Activated gamma-delta T cell treated with Interleukin-2 at 50 U/mL for 16 hours (primary cell): ENCODE measurements at regions not wholly inside any gene's neighbourhood (a gene's known extent, or its start where the extent isn't known, plus 50 kb on each side); places are given as distances from the start of the nearest gene placed in this dataset.
"Not testable (repeated sequence)": the region's sequence is repeated elsewhere in the genome, so short reads cannot be mapped to it uniquely, and the experiment has no call there.

Experiments
- DNase-seq: peaks from one replicate; pipeline ENCODE4 v3.0.0-alpha.2; 2020

DNA sequence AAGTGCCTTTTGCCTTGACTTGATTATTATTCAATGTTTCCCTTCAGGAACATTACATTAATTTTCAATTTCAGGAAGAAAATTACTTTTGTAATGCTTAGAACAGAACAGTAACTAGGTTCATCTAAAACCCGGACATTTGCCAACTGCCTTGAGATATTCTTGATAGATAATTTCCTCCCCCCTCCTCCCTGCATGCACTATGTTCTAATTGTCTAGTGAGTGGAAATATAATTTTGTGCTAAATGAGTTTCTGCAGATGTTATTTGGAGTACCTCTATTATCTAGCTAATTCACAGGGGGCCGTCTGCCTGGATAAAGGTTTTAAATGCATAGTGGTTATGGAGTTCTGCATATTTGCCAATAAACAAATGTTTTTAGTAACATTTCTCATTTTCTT, 200.3 kb upstream of the SLC39A10 start:
- DNase-seq: no peak

DNA sequence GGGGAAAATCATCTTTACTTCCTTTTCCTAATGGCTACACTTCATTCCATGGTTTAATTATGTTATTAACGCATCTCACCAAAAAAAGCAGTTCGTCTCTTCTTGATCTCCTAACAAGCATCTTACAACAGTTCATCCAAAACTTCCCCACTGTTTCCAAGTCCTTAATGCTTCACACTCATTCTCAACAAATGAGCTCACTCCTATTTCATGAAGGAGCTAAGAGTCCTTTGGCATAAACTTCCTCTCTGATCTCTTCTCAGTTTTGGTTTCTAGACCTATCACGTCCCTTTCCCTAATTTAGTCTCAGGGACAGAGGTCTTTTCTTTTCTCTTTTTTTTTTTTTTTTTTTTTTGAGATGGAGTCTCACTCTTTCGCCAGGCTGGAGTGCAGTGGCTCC, 205.9 kb upstream of the SLC39A10 start:
- DNase-seq: no peak

DNA sequence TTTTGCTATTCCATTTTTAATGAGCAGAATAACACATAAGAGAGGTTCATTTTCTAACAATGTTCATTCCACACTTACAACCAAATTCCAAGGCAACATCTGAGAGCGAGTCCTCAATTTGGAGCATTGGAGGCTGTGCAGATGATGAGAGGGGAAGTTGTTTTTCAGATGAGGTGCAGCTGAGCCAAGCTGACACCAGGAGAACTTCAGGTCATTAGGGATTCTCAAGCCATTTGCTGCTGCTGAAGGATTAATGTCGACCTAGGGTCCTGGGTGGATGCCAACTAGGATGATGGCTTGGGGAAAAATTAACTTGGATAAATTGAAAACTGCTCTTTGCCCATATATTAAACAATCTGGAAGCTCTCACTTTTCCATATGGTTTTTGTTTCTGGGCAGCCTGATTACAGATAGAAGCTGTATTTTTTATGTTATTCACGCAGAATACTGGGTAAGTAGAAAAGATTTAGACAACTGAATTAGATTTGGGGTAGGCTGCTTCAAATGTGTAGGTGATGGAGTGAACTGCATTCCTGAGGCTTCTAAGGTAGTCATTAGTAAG, 206.4 kb upstream of the SLC39A10 start:
- no peak for DNase-seq

DNA sequence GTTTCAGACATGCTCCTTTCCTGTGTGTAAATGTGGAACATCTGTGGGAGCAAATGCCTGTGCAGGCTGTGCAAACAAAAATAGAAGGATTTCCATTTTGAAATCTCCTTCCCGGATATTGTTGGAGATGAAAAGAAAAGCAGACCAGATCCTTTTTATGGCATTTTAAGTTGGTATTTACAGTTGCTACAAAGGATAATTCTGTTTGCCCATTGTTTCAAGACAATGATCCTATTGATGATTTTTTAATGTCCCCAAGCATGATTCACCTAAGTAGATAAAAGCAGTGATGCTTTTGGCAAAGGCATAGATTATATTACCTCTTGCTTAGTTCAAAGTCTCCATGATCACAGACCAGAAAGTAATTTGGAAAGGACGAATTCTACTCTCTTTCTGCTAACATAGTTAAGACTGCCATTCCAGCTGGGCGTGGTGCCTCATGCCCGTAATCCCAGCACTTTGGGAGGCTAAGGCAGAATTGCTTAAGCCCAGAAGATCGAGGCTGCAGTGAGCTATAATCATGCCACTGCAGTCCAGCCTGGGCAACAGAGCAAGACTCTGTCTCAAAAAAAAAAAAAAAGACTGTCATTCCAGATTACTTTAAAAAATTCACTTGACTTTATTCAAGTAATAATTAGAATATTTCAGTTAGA, 209.6 kb upstream of the SLC39A10 start:
- no peak for DNase-seq

DNA sequence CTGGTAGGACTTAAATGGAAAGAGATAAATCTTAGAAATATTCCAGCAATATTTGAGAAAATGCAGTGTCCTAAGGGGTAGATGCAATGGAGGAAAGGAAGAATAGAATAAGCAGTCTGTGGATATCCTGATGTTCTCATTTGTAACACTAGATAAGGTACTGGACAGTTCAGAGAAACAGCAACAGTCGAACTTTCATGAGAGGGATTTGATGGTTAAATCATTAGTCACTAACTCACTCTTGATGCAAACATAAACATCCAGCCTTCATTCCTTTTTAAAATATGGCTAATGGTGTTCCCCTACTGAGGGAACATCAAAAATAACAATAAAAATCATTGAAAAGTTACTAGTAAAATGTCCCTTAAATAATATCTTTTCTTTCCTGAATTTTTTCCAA, 211.4 kb upstream of the SLC39A10 start:
- DNase-seq: no peak

DNA sequence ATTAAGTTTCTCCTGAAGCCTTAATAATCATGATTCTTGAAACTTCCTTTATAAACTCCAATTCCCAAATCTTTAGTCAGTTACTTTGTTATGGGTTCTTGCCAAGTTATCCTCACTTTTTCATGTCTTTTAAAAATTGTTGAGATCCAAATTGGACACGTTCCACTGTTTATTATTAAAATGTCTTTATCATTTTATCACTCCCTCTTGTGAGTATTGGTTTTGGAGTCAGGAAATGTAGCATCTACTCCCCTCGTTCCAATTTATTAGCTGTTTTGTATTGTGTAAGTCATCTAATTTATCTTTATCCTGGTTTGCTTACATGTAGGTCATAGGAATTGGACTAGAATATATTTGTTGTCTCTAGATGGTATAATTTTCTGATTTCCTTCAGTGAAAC, 213.1 kb upstream of the SLC39A10 start:
- no peak for DNase-seq

DNA sequence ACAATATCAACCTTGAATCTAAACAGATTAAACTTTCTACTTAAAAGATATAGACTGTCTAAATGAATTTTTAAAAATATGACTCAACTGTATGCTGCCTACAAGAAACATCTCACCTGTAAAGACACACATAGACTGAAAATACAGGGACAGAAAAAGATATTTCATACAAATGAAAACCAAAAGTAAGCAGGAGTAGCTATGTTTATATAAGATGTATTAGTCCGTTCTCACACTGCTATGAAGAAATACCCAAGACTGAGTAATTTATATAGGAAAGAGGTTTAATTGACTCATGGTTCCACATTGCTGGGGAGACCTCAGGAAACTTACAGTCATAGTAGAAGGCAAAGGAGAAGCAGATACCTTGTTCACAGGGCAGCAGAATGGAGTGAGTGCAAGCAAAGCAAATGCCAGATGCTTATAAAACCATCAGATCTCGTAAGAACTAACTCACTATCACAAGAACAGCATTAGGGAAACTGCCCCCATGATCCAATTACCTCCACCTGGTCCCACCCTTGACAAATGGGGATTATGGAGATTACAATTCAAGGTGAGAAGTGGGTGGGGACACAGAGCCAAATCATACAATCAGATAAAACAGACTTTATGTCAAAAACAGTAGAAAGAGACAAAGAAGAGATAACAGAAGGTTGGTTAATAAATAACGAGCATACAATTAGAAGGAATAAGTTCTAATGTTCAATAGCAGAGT, 214.4 kb upstream of the SLC39A10 start:
- no peak for DNase-seq

DNA sequence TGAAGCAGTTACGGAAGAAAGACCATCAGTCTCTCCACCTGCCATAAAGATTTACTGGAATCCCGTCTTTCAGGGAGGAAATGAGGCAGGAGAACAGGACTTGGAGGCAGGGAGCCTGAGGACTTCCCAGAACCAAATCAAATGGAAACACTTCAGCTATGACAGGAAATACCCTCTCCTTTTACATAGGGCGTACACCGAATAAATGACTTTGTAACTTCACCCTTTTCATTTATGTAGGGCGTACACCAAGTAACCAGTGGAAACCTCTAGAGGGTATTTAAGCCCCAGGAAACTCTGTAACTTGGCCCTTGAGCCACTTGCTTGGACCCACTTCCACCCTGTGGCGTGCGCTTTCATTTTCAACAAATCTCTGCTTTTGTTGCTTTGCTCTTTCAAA, 218.3 kb upstream of the SLC39A10 start:
- no peak for DNase-seq

DNA sequence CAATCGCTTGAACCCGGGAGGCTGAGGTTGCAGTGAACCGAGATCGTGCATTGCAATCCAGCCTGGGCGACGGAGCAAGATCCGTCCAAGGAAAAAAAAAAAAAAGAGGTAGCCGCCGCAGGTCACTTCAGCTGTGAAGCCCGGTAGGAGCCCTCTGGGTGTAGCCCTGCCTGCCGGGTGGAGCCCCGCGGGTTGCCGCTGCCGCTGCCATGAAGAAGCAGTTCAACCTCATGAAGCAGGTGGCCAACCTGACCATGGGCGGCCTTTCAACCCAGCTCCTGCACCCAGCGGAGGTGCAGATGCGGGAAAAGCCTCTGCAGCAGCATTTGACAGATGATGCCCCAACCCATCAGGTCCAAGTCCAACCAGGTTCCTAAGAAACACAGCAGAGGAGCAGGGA, 219.5 kb upstream of the SLC39A10 start:
- no peak for DNase-seq

DNA sequence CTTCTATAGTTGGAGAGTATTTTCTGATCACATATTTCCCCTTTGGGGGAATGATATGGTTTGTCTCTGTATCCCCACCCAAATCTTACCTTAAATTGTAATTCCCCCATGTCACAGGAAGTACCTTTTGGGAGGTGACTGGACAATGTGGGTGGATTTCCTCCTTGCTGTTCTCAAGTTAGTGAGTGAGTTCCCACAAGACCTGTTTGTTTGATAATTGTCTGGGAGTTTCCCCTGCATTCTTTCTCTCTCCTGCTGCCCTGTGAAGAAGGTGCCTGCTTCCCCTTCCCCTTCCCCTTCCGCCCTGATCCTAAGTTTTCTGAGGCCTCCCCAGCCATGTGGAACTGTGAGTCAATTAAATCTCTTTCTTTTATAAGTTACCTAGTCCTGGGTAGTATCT, 222.7 kb upstream of the SLC39A10 start:
- no peak for DNase-seq

DNA sequence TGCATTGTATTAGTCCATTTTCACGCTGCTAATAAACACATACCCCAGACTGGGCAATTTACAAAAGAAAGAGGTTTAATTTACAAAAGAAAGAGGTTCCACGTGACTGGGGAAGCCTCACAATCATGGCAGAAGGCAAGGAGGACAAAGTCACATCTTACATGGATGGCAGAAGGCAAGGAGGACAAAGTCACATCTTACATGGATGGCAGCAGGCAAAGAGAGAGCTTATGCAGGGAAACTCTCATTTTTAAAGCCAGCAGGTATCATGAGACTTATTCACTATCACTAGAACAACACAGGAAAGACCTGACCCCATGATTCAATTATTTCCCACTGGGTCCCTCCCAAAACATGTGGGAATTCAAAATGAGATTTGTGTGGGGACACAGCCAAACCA, 223.3 kb upstream of the SLC39A10 start:
- DNase-seq: not testable (repeated sequence)

DNA sequence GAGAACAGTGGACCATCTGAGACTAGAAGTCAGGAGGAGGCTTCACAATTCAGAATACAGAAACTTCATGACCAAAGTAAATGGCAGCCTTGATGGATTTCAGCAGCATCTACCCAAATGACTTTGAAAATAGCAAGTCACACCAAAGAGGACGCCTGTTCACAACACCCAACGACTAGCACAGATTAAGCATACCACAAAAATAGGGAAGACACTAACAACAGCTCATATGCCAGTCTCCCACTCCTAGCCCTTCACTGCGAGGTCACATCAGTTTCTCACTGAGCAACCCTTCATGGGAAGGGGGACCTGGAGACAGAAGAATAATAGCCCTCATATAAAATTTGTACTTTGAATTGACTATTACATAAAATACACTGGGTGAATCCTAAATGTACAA, 228.4 kb upstream of the SLC39A10 start:
- no peak for DNase-seq

DNA sequence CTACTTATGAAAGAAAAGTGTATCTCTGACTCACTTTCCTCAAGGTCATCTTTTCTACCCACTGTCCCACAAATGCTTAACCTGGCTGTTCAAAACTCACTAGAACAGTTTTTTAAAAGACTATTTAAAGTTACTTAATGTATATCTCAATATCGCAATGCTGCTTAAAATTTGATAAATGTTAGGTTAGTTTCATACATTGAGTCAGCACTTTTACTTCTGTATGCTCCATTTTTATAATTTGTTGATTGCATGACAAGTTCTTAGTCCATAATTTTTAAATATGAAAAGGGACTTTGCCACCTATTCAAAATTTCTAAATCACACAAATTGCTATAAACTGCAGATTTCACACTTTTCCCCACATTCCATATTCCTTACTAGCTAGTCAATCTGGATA, 231.7 kb upstream of the SLC39A10 start:
- no peak for DNase-seq

DNA sequence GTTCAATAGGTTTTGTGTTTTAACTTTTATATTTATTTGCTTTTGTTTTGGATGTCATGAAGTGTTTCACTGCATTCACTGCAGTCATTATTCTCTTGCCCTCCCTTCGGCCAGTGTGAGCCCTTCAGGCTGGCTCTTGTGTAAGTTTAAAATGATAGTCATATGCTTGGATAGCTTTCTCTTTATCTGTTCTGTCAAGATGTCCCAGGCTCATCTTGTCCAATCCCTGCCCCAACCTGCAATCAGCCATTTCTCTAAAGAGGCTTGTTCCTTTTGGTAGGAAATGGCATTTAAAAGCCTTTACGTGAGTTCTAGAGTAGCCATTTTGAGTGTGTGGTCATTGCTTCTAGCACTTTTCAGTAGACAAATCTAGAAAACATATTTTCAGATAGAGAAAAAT, 238.0 kb upstream of the SLC39A10 start:
- no peak for DNase-seq

DNA sequence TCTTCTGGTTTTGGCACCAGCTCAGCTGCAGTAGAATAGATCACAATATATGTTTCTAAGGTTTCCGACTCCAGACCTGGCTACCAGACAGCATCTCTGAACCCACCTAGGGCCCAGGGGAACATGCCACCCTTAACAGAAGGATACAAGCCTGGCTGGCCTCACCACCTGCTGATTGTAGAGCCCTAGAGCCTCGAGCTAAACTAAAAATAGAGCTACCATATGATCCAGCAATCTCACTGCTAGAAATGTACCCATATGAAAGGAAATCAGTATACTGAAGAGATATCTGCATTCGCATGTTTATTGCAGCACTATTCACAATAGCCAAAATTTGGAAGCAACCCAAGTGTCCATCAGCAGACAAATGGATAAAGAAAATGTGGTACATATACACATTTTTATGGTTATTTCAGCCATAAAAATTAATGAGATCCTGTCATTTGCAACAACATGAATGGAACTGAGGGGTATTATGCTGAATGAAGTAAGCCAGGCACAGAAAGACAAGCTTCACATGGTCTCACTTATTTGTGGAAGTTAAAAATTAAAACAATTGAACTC, 242.4 kb upstream of the SLC39A10 start:
- no peak for DNase-seq

DNA sequence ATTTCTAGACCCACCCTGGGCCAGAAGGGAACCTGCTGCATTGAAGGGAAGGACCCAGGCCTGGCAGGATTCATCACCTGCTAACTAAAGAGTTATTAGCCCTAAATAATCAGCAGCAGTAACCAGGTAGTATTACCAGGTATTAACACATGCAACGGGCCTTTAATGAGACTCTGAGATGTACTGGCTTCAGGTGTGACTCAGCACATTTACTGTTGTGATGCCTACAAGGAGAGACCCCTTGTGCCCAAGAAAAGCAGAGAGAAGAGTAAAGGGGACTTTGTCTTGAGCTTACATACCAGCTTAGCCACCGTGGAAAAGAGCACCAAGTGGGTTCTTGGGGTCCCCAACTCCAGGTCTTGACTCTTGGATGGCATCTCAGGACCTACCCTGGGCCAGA, 243.1 kb upstream of the SLC39A10 start:
- DNase-seq: no peak

DNA sequence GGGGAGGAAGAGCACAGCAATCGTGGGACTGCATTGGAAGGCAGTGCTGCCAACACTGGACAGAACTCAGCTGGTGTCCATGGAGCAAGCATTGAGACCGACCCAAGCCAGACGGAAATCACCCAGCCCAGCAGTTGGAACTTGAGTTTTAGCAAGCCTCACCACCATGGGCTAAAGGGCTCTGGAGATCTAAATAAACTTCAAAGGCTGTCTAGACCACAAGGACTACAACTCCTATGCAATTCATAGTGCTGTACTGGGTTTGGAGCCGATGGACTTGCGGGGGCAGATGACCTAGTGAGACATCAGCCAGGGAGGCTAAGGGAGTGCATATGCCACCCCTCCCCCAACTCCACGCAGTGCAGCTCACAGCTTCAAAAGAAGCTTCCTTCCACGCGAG, 243.6 kb upstream of the SLC39A10 start:
- no peak for DNase-seq

DNA sequence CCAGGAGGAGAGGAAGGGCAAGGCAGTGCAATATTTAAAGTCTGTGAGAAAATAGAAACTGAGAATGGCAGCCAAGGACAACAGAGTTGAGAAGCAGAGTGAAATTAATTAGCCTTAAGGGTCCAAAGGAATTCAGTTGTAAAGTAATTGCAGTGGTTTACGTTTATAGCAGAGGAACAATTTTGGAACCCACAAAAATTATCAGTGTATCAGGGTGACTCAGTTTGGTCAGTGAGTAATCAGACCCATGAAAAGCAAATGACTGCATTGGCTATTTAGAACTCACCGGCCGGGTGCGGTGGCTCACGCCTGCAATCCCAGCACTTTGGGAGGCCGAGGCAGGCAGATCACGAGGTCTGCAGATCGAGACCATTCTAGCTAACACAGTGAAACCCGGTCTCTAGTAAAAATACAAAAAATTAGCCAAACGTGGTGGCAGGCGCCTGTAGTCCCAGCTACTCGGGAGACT, 245.8 kb upstream of the SLC39A10 start:
- DNase-seq: no peak

DNA sequence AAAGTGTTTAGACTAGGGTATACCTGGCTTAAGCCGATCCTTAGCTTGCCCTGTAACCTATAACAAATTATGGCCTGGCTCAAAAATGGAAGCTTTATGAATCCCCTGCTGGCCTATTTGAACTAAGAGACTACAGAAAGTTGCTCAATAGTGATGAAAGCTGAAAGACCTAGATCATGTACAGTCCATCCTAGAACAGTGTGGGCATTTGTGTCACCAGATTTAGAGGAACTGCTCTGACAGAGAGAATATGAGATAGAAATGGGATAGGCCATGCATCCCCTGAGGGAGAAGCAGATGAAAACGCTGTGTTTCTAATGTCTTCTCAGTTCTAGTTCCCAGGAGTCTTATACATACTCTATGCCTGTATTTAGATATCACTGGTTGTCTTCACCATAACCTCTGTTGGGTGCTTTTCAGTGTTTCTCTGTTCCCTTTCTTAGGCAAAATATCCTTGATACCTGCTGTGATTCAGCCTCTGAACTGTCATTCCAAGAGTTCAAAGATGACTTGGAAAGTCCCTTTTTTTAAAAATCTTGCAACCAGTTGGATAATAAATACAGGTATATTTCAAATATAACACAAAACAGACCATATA, 246.9 kb upstream of the SLC39A10 start:
- DNase-seq: no peak

DNA sequence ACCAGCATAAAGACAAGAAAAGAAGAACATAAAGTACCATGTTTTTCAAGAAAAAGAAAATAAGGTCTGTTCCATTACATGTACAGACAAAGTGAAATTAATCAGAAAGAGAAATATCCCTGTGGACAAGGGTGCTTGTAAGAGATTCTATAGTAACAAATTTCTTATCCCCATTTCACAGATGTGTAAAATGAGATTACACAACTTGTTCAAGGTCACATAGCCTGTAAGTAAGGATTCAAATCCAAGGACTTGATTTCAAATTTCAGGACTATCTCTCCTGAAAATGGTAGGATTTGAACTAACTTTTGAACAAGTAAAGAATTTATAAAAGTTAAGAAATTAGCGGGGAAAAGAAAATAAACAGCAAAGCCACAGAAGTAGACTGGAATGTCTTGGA, 248.2 kb upstream of the SLC39A10 start:
- no peak for DNase-seq

DNA sequence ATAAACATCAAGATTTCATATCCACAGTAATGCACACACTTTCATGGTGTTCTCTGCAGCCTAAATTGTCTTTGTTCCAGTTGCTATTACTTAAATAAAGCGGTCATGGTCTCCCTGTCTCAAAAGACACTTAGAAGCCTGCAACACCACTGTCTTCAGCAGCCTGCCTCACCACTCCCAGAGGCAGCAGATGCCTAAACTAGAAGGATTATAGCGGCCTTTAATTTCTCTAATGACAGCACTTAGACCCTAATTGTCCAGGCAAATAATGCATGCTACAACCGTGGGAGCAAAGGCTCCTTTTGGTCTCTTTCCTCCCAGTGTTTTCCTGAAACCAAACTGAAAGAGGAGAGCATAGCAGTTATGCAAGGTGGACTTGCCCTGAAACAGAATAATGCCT, 248.8 kb upstream of the SLC39A10 start:
- no peak for DNase-seq

DNA sequence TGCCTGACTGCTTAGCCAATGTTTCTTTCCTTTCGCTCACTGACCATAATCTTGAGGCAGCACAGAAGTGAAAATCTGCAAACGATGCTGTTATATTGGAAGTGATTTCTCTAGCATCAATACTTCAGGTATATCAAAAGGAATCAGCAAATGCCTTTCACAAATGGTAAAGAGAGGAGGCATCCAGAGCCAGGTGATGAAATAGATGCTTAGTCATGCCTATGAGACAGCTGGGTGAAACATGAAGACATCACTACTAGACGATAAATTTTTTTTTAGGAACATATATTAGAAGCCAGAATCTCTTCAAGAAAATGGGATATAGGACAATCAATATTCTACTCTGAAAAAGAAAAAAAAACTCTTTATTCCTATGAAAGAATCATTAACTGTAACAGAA, 249.2 kb upstream of the SLC39A10 start:
- no peak for DNase-seq

DNA sequence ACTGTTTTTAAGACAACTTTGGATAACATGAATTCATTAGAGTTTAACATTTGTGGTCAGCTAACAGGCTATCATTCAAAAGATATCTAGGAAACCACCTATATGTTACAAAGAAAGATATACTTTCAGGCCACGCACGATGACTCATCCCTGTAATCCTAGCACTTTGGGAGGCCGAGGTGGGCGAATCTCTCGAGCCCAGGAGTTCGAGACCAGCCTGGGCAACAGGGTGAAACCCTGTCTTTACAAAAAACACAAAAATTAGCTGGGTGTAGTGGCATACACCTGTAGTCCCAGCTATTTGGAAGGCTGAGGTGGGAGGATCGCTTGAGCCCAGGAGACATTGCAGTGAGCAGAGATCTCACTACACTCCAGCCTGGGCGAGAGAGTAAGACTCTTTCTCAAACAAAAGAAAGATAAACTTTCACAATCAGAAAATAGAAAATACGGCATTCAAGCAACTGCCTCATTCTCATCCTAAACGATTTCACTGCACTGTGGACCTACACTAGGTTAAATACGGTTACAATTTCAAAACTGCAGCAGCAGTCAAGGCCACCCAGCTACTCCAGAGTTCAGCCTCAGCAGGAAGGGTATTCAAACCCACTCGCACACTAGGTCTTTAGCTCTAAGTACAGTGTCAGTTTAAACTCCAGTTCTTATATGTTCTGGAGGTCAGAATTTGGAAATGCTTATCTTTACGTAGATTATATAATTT, 250.0 kb upstream of the SLC39A10 start:
- no peak for DNase-seq
